ENCODE measurements at regions not wholly inside any gene's neighbourhood (a gene's known extent, or its start where the extent isn't known, plus 50 kb on each side); places are given as distances from the start of the nearest gene placed in this dataset.

GRCh38 chr10:128178302-128178958 lies 52.2 kb upstream of the MKI67 start:
- ATAC-seq (peak; percentile 75), DNase-seq (no peak)
- no peaks in the 10 kb centered on the region for H3K4me1 ChIP-seq
- H3K36me3 ChIP-seq: no peaks in the 10 kb centered on the region
- intact Hi-C loops (cut with DNase I): no loop called here
- no peak overlapping the region for H3K27ac ChIP-seq
- no peak overlapping the region for H3K4me3 ChIP-seq
- TF ChIP-seq CTCF (IDR thresholded peaks at IDR 0.05): peak; percentile 34
- peaks cover 12% of the 10 kb centered on the region for H3K9me3 ChIP-seq
- H3K27me3 ChIP-seq: no peaks in the 10 kb centered on the region

GRCh38 chr10:128180843-128181242 lies 54.6 kb upstream of the MKI67 start:
- no peak for TF ChIP-seq CTCF (IDR thresholded peaks at IDR 0.05)
- no peaks in the 10 kb centered on the region for H3K9me3 ChIP-seq
- H3K4me1 ChIP-seq: no peaks in the 10 kb centered on the region
- no peak for DNase-seq
- intact Hi-C loops (cut with DNase I): no loop called here
- H3K27me3 ChIP-seq: no peaks in the 10 kb centered on the region
- no peak overlapping the region for H3K4me3 ChIP-seq
- no peak overlapping the region for H3K27ac ChIP-seq
- no peaks in the 10 kb centered on the region for H3K36me3 ChIP-seq
- ATAC-seq: no peak

- Histone ChIP-seq H3K9me3 (no peaks in the 10 kb centered on the region), H3K27ac (no peak overlapping the region), H3K36me3 (no peaks in the 10 kb centered on the region), H3K4me3 (no peak overlapping the region), H3K27me3 (peaks cover 12% of the 10 kb centered on the region), H3K4me1 (no peaks in the 10 kb centered on the region)
- DNase-seq: no peak
- intact Hi-C loops (cut with DNase I): no loop called here
- ATAC-seq: no peak
- TF ChIP-seq CTCF (IDR thresholded peaks at IDR 0.05): no peak
Observed at GRCh38 chr10:128185627-128186026, 59.4 kb upstream of the MKI67 start.

- DNase-seq (no peak), ATAC-seq (no peak)
- Histone ChIP-seq H3K36me3 (no peaks in the 10 kb centered on the region), H3K9me3 (no peaks in the 10 kb centered on the region), H3K27me3 (peaks cover 12% of the 10 kb centered on the region), H3K4me1 (no peaks in the 10 kb centered on the region), H3K27ac (no peak overlapping the region), H3K4me3 (no peak overlapping the region)
- TF ChIP-seq CTCF (IDR thresholded peaks at IDR 0.05): no peak
- intact Hi-C loops (cut with DNase I): no loop called here
Observed at GRCh38 chr10:128186959-128187787, 61.0 kb upstream of the MKI67 start.

- ATAC-seq: no peak
- no peak for TF ChIP-seq CTCF (IDR thresholded peaks at IDR 0.05)
- DNase-seq: no peak
- Histone ChIP-seq H3K4me3 (no peak overlapping the region), H3K4me1 (no peaks in the 10 kb centered on the region), H3K36me3 (no peaks in the 10 kb centered on the region), H3K9me3 (no peaks in the 10 kb centered on the region), H3K27ac (no peak overlapping the region), H3K27me3 (peaks cover 12% of the 10 kb centered on the region)
- intact Hi-C loops (cut with DNase I): no loop called here
Observed at GRCh38 chr10:128187788-128188185, 61.6 kb upstream of the MKI67 start.
